ENCODE measurements at regions not wholly inside any gene's neighbourhood (a gene's known extent, or its start where the extent isn't known, plus 50 kb on each side); places are given as distances from the start of the nearest gene placed in this dataset.

DNA sequence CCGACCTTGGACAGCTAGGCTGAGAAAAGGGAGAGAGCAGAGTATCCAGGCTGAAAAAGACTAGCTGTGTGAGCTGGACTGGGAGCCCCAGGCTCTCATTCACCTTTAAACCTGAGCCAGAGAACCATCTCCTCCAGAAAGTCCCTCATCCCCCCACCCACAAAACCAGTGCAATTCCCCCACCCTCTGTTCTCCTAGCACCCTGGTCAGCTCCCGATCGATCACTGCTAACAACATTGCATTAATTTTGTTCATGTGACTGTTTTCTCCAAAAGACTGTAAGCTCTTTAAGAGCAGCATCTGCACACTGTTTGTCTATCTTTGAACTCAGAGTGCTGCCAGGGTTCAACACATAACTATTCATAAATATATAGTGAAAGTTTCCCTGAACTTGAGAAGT, 67.1 kb upstream of the NFASC start:
- WGBS, 3 donors, result 40 to 59% (median 53%) methylated on average over 3 of the region's 3 CpGs
- Histone ChIP-seq H3K4me1 (ENCODE audit: insufficient read depth) (peaks cover 1% of the 10 kb centered on the region), H3K27me3 (no peaks in the 10 kb centered on the region), H3K9me3 (no peaks in the 10 kb centered on the region), H3K4me3 (no peak overlapping the region), H3K27ac (no peak overlapping the region), H3K36me3 (no peaks in the 10 kb centered on the region)
- TF ChIP-seq POLR2A (IDR thresholded peaks at IDR 0.05) (no peak), EP300 (IDR thresholded peaks at IDR 0.05) (no peak)
- TF ChIP-seq, protein P1, sequence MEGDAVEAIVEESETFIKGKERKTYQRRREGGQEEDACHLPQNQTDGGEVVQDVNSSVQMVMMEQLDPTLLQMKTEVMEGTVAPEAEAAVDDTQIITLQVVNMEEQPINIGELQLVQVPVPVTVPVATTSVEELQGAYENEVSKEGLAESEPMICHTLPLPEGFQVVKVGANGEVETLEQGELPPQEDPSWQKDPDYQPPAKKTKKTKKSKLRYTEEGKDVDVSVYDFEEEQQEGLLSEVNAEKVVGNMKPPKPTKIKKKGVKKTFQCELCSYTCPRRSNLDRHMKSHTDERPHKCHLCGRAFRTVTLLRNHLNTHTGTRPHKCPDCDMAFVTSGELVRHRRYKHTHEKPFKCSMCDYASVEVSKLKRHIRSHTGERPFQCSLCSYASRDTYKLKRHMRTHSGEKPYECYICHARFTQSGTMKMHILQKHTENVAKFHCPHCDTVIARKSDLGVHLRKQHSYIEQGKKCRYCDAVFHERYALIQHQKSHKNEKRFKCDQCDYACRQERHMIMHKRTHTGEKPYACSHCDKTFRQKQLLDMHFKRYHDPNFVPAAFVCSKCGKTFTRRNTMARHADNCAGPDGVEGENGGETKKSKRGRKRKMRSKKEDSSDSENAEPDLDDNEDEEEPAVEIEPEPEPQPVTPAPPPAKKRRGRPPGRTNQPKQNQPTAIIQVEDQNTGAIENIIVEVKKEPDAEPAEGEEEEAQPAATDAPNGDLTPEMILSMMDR (IDR thresholded peaks at IDR 0.05), result no peak
- DNase-seq, result no peak
- intact Hi-C loops (cut with DNase I), result loop anchor here in 3 of 4 donors (2.0 to 10.0 kb wide), 4 partner anchors 141 to 359 kb away; no protein-coding TSS in a partner anchor

DNA sequence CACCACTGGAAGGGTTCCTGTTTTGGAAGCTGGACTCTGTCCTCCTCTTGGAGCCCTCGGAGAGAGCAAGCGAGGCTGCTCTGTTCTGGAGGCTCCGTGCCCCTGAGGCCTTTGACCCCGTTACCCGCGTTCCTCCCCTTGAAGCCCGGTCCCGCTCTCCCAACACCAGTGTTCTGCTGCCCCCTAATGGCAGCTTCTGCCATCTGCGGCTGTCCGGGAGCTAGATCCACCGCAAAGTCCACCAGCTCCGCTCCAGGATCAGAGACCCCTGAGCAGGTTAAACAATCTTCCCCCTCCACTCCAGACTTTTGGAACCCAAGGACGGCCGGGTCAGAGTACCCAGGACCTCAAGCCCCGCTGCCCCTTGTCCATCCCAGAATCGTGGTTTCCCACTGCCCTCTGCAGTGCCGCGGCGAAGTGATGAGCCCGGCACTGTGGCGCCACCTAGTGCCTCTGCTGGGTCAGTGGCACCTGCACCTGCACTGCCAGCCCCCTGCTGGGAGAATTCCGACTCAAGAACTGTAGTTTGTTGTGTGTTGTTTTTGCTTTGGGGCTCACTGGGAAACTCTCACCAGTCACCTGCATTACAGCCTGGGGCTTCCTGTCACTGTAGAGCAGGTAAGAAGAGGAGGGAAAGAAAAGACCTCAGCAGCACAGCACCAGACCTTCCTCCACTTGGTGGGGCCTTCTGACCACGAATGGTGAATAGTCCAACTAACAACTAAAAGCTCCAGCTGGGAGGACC, 63.5 kb upstream of the NFASC start:
- WGBS, 3 donors, result 1 to 3% (median 2%) methylated on average over 23 of the region's 23 CpGs
- Histone ChIP-seq H3K27ac (no peak overlapping the region), H3K36me3 (no peaks in the 10 kb centered on the region), H3K4me3 (peak overlapping the region; percentile 27), H3K9me3 (no peaks in the 10 kb centered on the region), H3K27me3 (no peaks in the 10 kb centered on the region), H3K4me1 (ENCODE audit: insufficient read depth) (peaks cover 1% of the 10 kb centered on the region)
- intact Hi-C loops (cut with DNase I), result loop anchor here in 3 of 4 donors (2.0 to 10.0 kb wide), 6 partner anchors 135 to 362 kb away; no protein-coding TSS in a partner anchor
- TF ChIP-seq, protein P1 (IDR thresholded peaks at IDR 0.05), result peak; percentile 87 to 98 (median 95)
- no peak for TF ChIP-seq EP300 (IDR thresholded peaks at IDR 0.05)
- peak; percentile 77 to 87 (median 83) for DNase-seq

- intact Hi-C loops (cut with DNase I), result loop anchor here in 3 of 4 donors (5.0 to 10.0 kb wide), 5 partner anchors 133 to 365 kb away; no protein-coding TSS in a partner anchor
These were observed 61.2 kb upstream of the NFASC start for GRCh38 chr1:204809488-204809887.

GRCh38 chr1:204812842-204813241, 57.8 kb upstream of the NFASC start:
- no peak for DNase-seq
- H3K27ac ChIP-seq, result no peak overlapping the region
- no peaks in the 10 kb centered on the region for H3K27me3 ChIP-seq
- TF ChIP-seq POLR2A (IDR thresholded peaks at IDR 0.05) (no peak), EP300 (IDR thresholded peaks at IDR 0.05) (no peak)
- TF ChIP-seq, protein P1 (IDR thresholded peaks at IDR 0.05), result no peak
- no peak overlapping the region for H3K4me3 ChIP-seq
- H3K9me3 ChIP-seq, result no peaks in the 10 kb centered on the region
- 25 to 43% (median 41%) methylated on average over 1 of the region's 1 CpG for WGBS, 3 donors
- H3K36me3 ChIP-seq, result no peaks in the 10 kb centered on the region
- intact Hi-C loops (cut with DNase I), result loop anchor here in 2 of 4 donors (5.0 kb wide), 2 partner anchors 119 to 124 kb away; no protein-coding TSS in a partner anchor
- no peaks in the 10 kb centered on the region for H3K4me1 ChIP-seq (ENCODE audit: insufficient read depth)

More at GRCh38 chr1:204809488-204809887, 61.2 kb upstream of the NFASC start:
- DNase-seq, result no peak
- no peaks in the 10 kb centered on the region for H3K9me3 ChIP-seq
- no peaks in the 10 kb centered on the region for H3K36me3 ChIP-seq
- no peaks in the 10 kb centered on the region for H3K27me3 ChIP-seq
- H3K4me1 ChIP-seq (ENCODE audit: insufficient read depth), result peaks cover 1% of the 10 kb centered on the region
- no peak overlapping the region for H3K4me3 ChIP-seq
- WGBS, 3 donors, result 90 to 100% (median 95%) methylated on average over 1 of the region's 1 CpG
- TF ChIP-seq EP300 (IDR thresholded peaks at IDR 0.05) (no peak), POLR2A (IDR thresholded peaks at IDR 0.05) (no peak)
- TF ChIP-seq, protein P1 (IDR thresholded peaks at IDR 0.05), result no peak
- no peak overlapping the region for H3K27ac ChIP-seq

Data from ovary (tissue), 7 donors.